OCI-LY7 (cell line): ENCODE measurements at regions not wholly inside any gene's neighbourhood (a gene's known extent, or its start where the extent isn't known, plus 50 kb on each side); places are given as distances from the start of the nearest gene placed in this dataset.
A peak's percentile ranks its signal among the peaks of the same experiment; 100 is the strongest.

Experiments
- BruUV-seq: library from RNA; stranded (reverse); fragments of 400-500 nt; replicated peaks from 2 replicates; lab custom pipeline; 2021; lab: Mats Ljungman, UMichigan
- CTCF ChIA-PET: fragments of 300-600 bp; sonication (Branson Sonifier 250); formaldehyde crosslinking; loops from one replicate; lab custom pipeline; 2022; ENCODE audit warnings: antibody characterized with exemption; ENCODE audit not compliant: unreplicated experiment; lab: Charles Lee
- POLR2A ChIA-PET: fragments of 300-600 bp; sonication (Branson Sonifier 250); formaldehyde crosslinking; loops from one replicate; lab custom pipeline; 2022; ENCODE audit warnings: antibody characterized with exemption; lab: Charles Lee
- DNase-seq: peaks from one replicate; pipeline ENCODE4 v3.0.0-alpha.2; 2015; ENCODE audit warnings: low spot score
- H2AFZ ChIP-seq: fragments of 200-600 bp; sonication (generic), shearing (Covaris generic); 2 replicates; pipeline ENCODE4 v1.6.1; 2014; ENCODE audit warnings: mild to moderate bottlenecking, antibody characterized with exemption, low read length, moderate library complexity
- H3K27ac ChIP-seq: fragments of 200-600 bp; sonication (generic); 2 replicates; pipeline ENCODE4 v1.5.1; 2014; ENCODE audit warnings: mixed run types, low read depth, mild to moderate bottlenecking, moderate library complexity, low read length, inconsistent platforms; ENCODE audit not compliant: poor library complexity, severe bottlenecking
- H3K36me3 ChIP-seq: fragments of 200-600 bp; sonication (generic); 2 replicates; pipeline ENCODE4 v1.6.1; 2014; ENCODE audit warnings: mild to moderate bottlenecking, antibody characterized with exemption, low read length, moderate library complexity, mixed read lengths; ENCODE audit not compliant: insufficient read depth
- H3K4me1 ChIP-seq: fragments of 200-600 bp; sonication (generic); 2 replicates; pipeline ENCODE4 v1.5.1; 2014; ENCODE audit warnings: mild to moderate bottlenecking, low read length; ENCODE audit not compliant: insufficient read depth, poor library complexity, severe bottlenecking
- H3K4me2 ChIP-seq: fragments of 200-600 bp; sonication (generic); 2 replicates; pipeline ENCODE4 v1.6.1; 2014; ENCODE audit warnings: mild to moderate bottlenecking, low read length
- H3K4me3 ChIP-seq: fragments of 200-600 bp; sonication (generic); 2 replicates; pipeline ENCODE4 v1.5.1; 2014; ENCODE audit warnings: mild to moderate bottlenecking, low read depth, low read length; ENCODE audit not compliant: poor library complexity, severe bottlenecking
- H3K79me2 ChIP-seq: fragments of 200-600 bp; sonication (generic); 2 replicates; pipeline ENCODE4 v1.6.1; 2016; ENCODE audit warnings: low read depth, mild to moderate bottlenecking, low read length, moderate library complexity, mixed read lengths; ENCODE audit not compliant: insufficient read depth
- H3K9me2 ChIP-seq: fragments of 200-600 bp; sonication (generic); 2 replicates; pipeline ENCODE4 v1.6.1; 2016; ENCODE audit warnings: mild to moderate bottlenecking, low read length, mixed read lengths; ENCODE audit not compliant: insufficient read depth
- H3K9me3 ChIP-seq: fragments of 200-600 bp; sonication (generic); 2 replicates; pipeline ENCODE4 v1.6.1; 2014; ENCODE audit warnings: mild to moderate bottlenecking, mixed run types, low read length, mixed read lengths
- H4K20me1 ChIP-seq: fragments of 200-600 bp; sonication (generic); 2 replicates; pipeline ENCODE4 v1.6.1; 2014; ENCODE audit warnings: mild to moderate bottlenecking, antibody characterized with exemption, low read length, moderate library complexity, mixed read lengths; ENCODE audit not compliant: insufficient read depth
- EZH2phosphoT487 ChIP-seq: fragments of 200-600 bp; sonication (generic); IDR thresholded peaks from 2 replicates; pipeline ENCODE4 v1.6.1; 2018; ENCODE audit warnings: low read depth, borderline replicate concordance, mild to moderate bottlenecking, mixed run types, antibody characterized with exemption, low read length, moderate library complexity, mixed read lengths
- intact Hi-C: fragments of 100-400 bp; cut with micrococcal nuclease; formaldehyde crosslinking; loops from one replicate; pipeline ENCODE4 v1.10.0; 2022; ENCODE audit not compliant: unreplicated experiment
- TF ChIP-seq, protein P1 (sequence below): fragments of 200-600 bp; sonication (generic); conservative IDR thresholded peaks from 2 replicates; pipeline ENCODE4 v1.5.1; 2014; ENCODE audit warnings: mild to moderate bottlenecking, antibody characterized with exemption, low read length, moderate library complexity, mixed read lengths

DNA sequence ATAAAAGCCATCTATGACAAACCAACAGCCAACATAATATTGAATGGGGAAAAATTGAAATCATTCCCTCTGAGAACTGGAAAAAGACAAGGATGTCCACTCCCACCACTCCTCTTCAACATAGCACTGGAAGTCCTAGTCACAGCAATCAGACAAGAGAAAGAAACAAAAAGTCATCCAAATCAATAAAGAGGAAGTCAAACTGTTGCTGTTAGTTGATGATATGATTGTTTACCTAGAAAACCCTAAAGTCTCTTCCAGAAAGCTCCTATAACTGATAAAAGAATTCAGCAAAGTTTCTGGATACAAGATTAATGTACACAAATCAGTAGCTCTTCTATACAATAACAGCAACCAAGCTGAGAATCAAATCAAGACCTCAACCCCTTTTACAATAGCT is 285.1 kb upstream of the PHF14 start:
- POLR2A ChIA-PET, result no interaction called here
- no peaks in the 10 kb centered on the region for H3K9me2 ChIP-seq
- H3K36me3 ChIP-seq, result no peaks in the 10 kb centered on the region
- TF ChIP-seq EZH2phosphoT487, result no peak
- TF ChIP-seq, protein P1, sequence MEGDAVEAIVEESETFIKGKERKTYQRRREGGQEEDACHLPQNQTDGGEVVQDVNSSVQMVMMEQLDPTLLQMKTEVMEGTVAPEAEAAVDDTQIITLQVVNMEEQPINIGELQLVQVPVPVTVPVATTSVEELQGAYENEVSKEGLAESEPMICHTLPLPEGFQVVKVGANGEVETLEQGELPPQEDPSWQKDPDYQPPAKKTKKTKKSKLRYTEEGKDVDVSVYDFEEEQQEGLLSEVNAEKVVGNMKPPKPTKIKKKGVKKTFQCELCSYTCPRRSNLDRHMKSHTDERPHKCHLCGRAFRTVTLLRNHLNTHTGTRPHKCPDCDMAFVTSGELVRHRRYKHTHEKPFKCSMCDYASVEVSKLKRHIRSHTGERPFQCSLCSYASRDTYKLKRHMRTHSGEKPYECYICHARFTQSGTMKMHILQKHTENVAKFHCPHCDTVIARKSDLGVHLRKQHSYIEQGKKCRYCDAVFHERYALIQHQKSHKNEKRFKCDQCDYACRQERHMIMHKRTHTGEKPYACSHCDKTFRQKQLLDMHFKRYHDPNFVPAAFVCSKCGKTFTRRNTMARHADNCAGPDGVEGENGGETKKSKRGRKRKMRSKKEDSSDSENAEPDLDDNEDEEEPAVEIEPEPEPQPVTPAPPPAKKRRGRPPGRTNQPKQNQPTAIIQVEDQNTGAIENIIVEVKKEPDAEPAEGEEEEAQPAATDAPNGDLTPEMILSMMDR, result no peak
- no peaks in the 10 kb centered on the region for H4K20me1 ChIP-seq
- H3K27ac ChIP-seq, result no peak overlapping the region
- no TSS peak for BruUV-seq
- no peak overlapping the region for H2AFZ ChIP-seq
- H3K4me1 ChIP-seq, result peaks cover 8% of the 10 kb centered on the region
- H3K4me3 ChIP-seq, result no peak overlapping the region
- no peaks in the 10 kb centered on the region for H3K79me2 ChIP-seq
- H3K4me2 ChIP-seq, result no peak overlapping the region
- no peak for DNase-seq
- intact Hi-C loops, result no loop called here
- CTCF ChIA-PET, result no interaction called here
- H3K9me3 ChIP-seq, result no peaks in the 10 kb centered on the region

DNA sequence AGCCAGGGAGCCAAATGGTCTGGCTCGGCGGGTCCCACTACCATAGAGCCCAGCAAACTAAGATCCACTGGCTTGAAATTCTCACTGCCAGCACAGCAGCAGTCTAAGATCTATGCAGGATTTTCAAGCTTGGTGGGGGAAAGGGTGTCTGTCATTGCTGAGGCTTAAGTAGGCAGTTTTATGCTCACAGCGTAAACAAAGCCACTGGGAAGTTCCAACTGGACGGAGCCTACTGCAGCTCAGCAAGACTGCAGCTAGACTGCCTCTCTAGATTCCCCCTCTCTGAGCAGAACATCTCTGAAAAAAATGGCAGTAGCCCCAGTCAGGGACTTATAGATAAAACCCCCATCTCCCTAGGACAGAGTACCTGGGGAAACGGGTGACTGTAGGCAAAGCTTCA is 277.6 kb upstream of the PHF14 start:
- CTCF ChIA-PET, result no interaction called here

DNA sequence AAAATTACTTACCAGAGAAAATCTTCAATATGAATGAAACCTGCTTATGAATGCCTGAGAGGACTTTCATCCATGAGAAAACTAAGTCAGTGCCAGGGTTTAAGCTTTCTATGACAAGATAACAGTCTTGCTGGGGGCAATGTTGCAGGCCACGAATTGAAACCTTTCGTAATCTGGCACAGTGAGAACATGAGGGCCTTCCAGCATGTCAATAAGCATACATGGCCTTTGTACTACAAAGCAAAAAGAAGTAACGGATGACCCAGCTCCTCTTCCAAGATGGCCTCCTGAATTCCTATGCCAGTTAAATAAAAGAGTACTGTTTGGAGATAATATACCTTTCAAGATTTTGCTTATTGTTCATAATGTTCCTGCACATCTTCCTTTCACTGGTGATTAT is 270.6 kb upstream of the PHF14 start:
- Histone ChIP-seq H3K4me2 (no peak overlapping the region), H4K20me1 (no peaks in the 10 kb centered on the region), H2AFZ (peak overlapping the region; percentile 61), H3K9me3 (no peaks in the 10 kb centered on the region), H3K9me2 (no peaks in the 10 kb centered on the region), H3K27ac (no peak overlapping the region), H3K36me3 (no peaks in the 10 kb centered on the region), H3K79me2 (no peaks in the 10 kb centered on the region), H3K4me1 (peaks cover 22% of the 10 kb centered on the region), H3K4me3 (no peak overlapping the region)
- POLR2A ChIA-PET, result interaction anchor here (0.5 to 1.1 kb wide), 6 partner anchors 18 to 257 kb away, joined by 3 to 4 read pairs (median 3); no protein-coding TSS in a partner anchor
- CTCF ChIA-PET, result no interaction called here
- TF ChIP-seq, protein P1, result no peak
- TF ChIP-seq EZH2phosphoT487, result no peak
- intact Hi-C loops, result no loop called here
- BruUV-seq, result no TSS peak
- DNase-seq, result no peak

More for the DNA sequence above, 277.6 kb upstream of the PHF14 start:
- no peaks in the 10 kb centered on the region for H3K79me2 ChIP-seq
- H3K9me2 ChIP-seq, result no peaks in the 10 kb centered on the region
- H3K4me1 ChIP-seq, result no peaks in the 10 kb centered on the region
- TF ChIP-seq EZH2phosphoT487, result no peak
- TF ChIP-seq, protein P1, result no peak
- no peaks in the 10 kb centered on the region for H3K9me3 ChIP-seq
- H3K27ac ChIP-seq, result no peak overlapping the region
- POLR2A ChIA-PET, result no interaction called here
- DNase-seq, result no peak
- no peak overlapping the region for H2AFZ ChIP-seq
- intact Hi-C loops, result no loop called here
- no peak overlapping the region for H3K4me2 ChIP-seq
- H3K4me3 ChIP-seq, result no peak overlapping the region
- no peaks in the 10 kb centered on the region for H3K36me3 ChIP-seq
- no TSS peak for BruUV-seq
- no peaks in the 10 kb centered on the region for H4K20me1 ChIP-seq
